IMR-90 (cell line): ENCODE measurements at regions not wholly inside any gene's neighbourhood (a gene's known extent, or its start where the extent isn't known, plus 50 kb on each side); places are given as distances from the start of the nearest gene placed in this dataset.

Experiments
- ATAC-seq: fragments of 200-7000 bp; cut with Tn5 transposase; 2 replicates; pipeline ENCODE4 v1.9.1; 2020; ENCODE audit warnings: low read depth, mild to moderate bottlenecking, moderate library complexity
- BruUV-seq: library from RNA; stranded (reverse); fragments of 400-500 nt; replicated peaks from 2 replicates; lab custom pipeline; 2021; lab: Mats Ljungman, UMichigan
- CTCF ChIA-PET: fragments of 300-600 bp; formaldehyde crosslinking; extraction: SDS; loops from one replicate; lab custom pipeline; 2021; ENCODE audit warnings: antibody characterized with exemption; lab: Yijun Ruan, JAX
- POLR2A ChIA-PET: fragments of 300-600 bp; sonication (Branson Sonifier 250); formaldehyde crosslinking; loops from one replicate; lab custom pipeline; 2022; ENCODE audit warnings: antibody characterized with exemption; ENCODE audit not compliant: unreplicated experiment; lab: Charles Lee
- DNase-seq: peaks from one replicate; pipeline ENCODE4 v3.0.0; 2013
- H2AFZ ChIP-seq: replicated peaks from 2 replicates; pipeline ENCODE3; 2013; ENCODE audit warnings: low read length, mild to moderate bottlenecking; ENCODE audit not compliant: poor library complexity
- H2AK5ac ChIP-seq: 2 replicates; pipeline ENCODE4 v1.6.1; 2013; ENCODE audit warnings: low read depth, low read length, inconsistent platforms
- H2AK9ac ChIP-seq: replicated peaks from 2 replicates; pipeline ENCODE3; 2013; ENCODE audit warnings: mild to moderate bottlenecking, low read depth, low read length, moderate library complexity; ENCODE audit not compliant: poor library complexity
- H2BK120ac ChIP-seq: 2 replicates; pipeline ENCODE4 v1.6.1; 2013; ENCODE audit warnings: low read depth, low read length, inconsistent platforms
- H2BK15ac ChIP-seq: 3 replicates; pipeline ENCODE4 v1.6.1; 2013; ENCODE audit warnings: low read depth, low read length, inconsistent platforms
- H2BK20ac ChIP-seq: 2 replicates; pipeline ENCODE4 v1.6.1; 2013; ENCODE audit warnings: low read depth, mild to moderate bottlenecking, inconsistent platforms, low read length, moderate library complexity
- H2BK5ac ChIP-seq: 2 replicates; pipeline ENCODE4 v1.6.1; 2013; ENCODE audit warnings: mild to moderate bottlenecking, low read depth, low read length, inconsistent platforms; ENCODE audit not compliant: poor library complexity, severe bottlenecking
- H3K14ac ChIP-seq: replicated peaks from 2 replicates; pipeline ENCODE4 v1.6.1; 2013; ENCODE audit warnings: low read depth, low read length, inconsistent platforms
- H3K18ac ChIP-seq: 2 replicates; pipeline ENCODE4 v1.6.1; 2013; ENCODE audit warnings: low read depth, low read length, control low read depth
- H3K23ac ChIP-seq: 2 replicates; pipeline ENCODE4 v1.6.1; 2013; ENCODE audit warnings: low read depth, low read length, inconsistent platforms
- H3K27ac ChIP-seq: 2 replicates; pipeline ENCODE4 v1.5.1; 2013; ENCODE audit warnings: mild to moderate bottlenecking, control low read depth, low read length; ENCODE audit not compliant: insufficient read depth
- H3K27me3 ChIP-seq: 2 replicates; pipeline ENCODE4 v1.6.1; 2013; ENCODE audit warnings: low read length; ENCODE audit not compliant: control insufficient read depth, insufficient read depth
- H3K36me3 ChIP-seq: 2 replicates; pipeline ENCODE4 v1.6.1; 2013; ENCODE audit warnings: low read length, mixed read lengths; ENCODE audit not compliant: control insufficient read depth, insufficient read depth
- H3K4ac ChIP-seq: 2 replicates; pipeline ENCODE4 v1.6.1; 2013; ENCODE audit warnings: low read depth, low read length, inconsistent platforms
- H3K4me1 ChIP-seq: 2 replicates; pipeline ENCODE4 v1.6.1; 2013; ENCODE audit warnings: low read length, mixed read lengths; ENCODE audit not compliant: control insufficient read depth, insufficient read depth
- H3K4me2 ChIP-seq: 2 replicates; pipeline ENCODE4 v1.6.1; 2013; ENCODE audit warnings: low read depth, mild to moderate bottlenecking, control low read depth, low read length, moderate library complexity
- H3K4me3 ChIP-seq: 2 replicates; pipeline ENCODE4 v1.5.1; 2013; ENCODE audit warnings: low read depth, mild to moderate bottlenecking, control low read depth, low read length, moderate library complexity; ENCODE audit not compliant: insufficient read depth
- H3K56ac ChIP-seq: 2 replicates; pipeline ENCODE4 v1.6.1; 2013; ENCODE audit warnings: low read length, inconsistent platforms; ENCODE audit not compliant: insufficient read depth; ENCODE audit errors: extremely low read depth
- H3K79me1 ChIP-seq, 2 experiments: 2 replicates each; pipeline ENCODE4 v1.6.1; 2013; ENCODE audit warnings: low read length in 2 of 2, inconsistent platforms in 1 of 2, low read depth in 1 of 2
- H3K9ac ChIP-seq: 2 replicates; pipeline ENCODE4 v1.6.1; 2013; ENCODE audit warnings: low read depth, low read length, control low read depth
- H3K9me1 ChIP-seq: 2 replicates; pipeline ENCODE4 v1.6.1; 2013; ENCODE audit warnings: low read length, inconsistent platforms; ENCODE audit not compliant: insufficient read depth
- H3K9me3 ChIP-seq: 2 replicates; pipeline ENCODE4 v1.6.1; 2013; ENCODE audit warnings: low read length; ENCODE audit not compliant: control insufficient read depth, insufficient read depth
- H4K20me1 ChIP-seq: 2 replicates; pipeline ENCODE4 v1.6.1; 2013; ENCODE audit warnings: low read length, inconsistent platforms; ENCODE audit not compliant: insufficient read depth
- H4K5ac ChIP-seq: 2 replicates; pipeline ENCODE4 v1.6.1; 2013; ENCODE audit warnings: mild to moderate bottlenecking, low read depth, low read length, control low read depth
- H4K8ac ChIP-seq, 2 experiments: 2 replicates each; pipeline ENCODE4 v1.6.1; 2013; ENCODE audit warnings: low read depth in 2 of 2, low read length in 2 of 2, control low read depth in 1 of 2, inconsistent platforms in 1 of 2
- H4K91ac ChIP-seq: 2 replicates; pipeline ENCODE4 v1.6.1; 2013; ENCODE audit warnings: low read depth, low read length, inconsistent platforms; ENCODE audit not compliant: insufficient read depth
- BHLHE40 ChIP-seq: fragments of 150-350 bp; IDR thresholded peaks from 2 replicates; pipeline ENCODE4 v1.6.1; 2016; ENCODE audit warnings: mild to moderate bottlenecking, low read depth, low read length
- CEBPB ChIP-seq: IDR thresholded peaks from 2 replicates; pipeline ENCODE4 v1.6.1; 2012; ENCODE audit warnings: low read depth, low read length, improper control_type of control experiment
- CTCF ChIP-seq: conservative IDR thresholded peaks from 2 replicates; pipeline ENCODE4 v1.5.1; 2012; ENCODE audit warnings: mild to moderate bottlenecking, low read depth, low read length, improper control_type of control experiment
- FOS ChIP-seq: fragments of 150-350 bp; IDR thresholded peaks from 2 replicates; pipeline ENCODE4 v1.6.1; 2016; ENCODE audit warnings: low read depth, low read length
- MAZ ChIP-seq: IDR thresholded peaks from 2 replicates; pipeline ENCODE4 v1.6.1; 2012; ENCODE audit warnings: low read depth, mild to moderate bottlenecking, low read length, improper control_type of control experiment, moderate library complexity, borderline replicate concordance
- MXI1 ChIP-seq: IDR thresholded peaks from 2 replicates; pipeline ENCODE4 v1.6.1; 2012; ENCODE audit warnings: low read depth, mild to moderate bottlenecking, low read length, moderate library complexity, borderline replicate concordance
- NFE2L2 ChIP-seq: fragments of 150-350 bp; IDR thresholded peaks from 2 replicates; pipeline ENCODE4 v1.6.1; 2016; ENCODE audit warnings: low read depth, mild to moderate bottlenecking, low read length
- POLR2A ChIP-seq: IDR thresholded peaks from 2 replicates; pipeline ENCODE4 v1.6.1; 2012; ENCODE audit warnings: mild to moderate bottlenecking, low read depth, low read length
- RCOR1 ChIP-seq: IDR thresholded peaks from 2 replicates; pipeline ENCODE4 v1.6.1; 2012; ENCODE audit warnings: mild to moderate bottlenecking, low read length, improper control_type of control experiment; ENCODE audit not compliant: insufficient replicate concordance
- RFX5 ChIP-seq: IDR thresholded peaks from 2 replicates; pipeline ENCODE4 v1.8.0; 2012; ENCODE audit warnings: low read depth, mild to moderate bottlenecking, low read length, moderate library complexity
- SMC3 ChIP-seq: fragments of 150-350 bp; IDR thresholded peaks from 2 replicates; pipeline ENCODE4 v1.6.1; 2016; ENCODE audit warnings: low read depth, mild to moderate bottlenecking, antibody characterized with exemption, low read length, moderate library complexity
- dilution Hi-C: fragments of 300-500 bp; cut with HindIII; formaldehyde crosslinking; loops from one replicate; pipeline ENCODE4 v1.14.3; 2018; ENCODE audit warnings: low sequenced_read_pairs; ENCODE audit not compliant: unreplicated experiment
- in situ Hi-C: fragments of 300-500 bp; cut with MboI; formaldehyde crosslinking; loops from 3 replicates; pipeline ENCODE4 v1.14.3; 2019; ENCODE audit warnings: low sequenced_read_pairs, inconsistent platforms, mixed read lengths
- intact Hi-C: fragments of 100-400 bp; cut with micrococcal nuclease; formaldehyde crosslinking; loops from 2 replicates; pipeline ENCODE4 v1.10.0; 2022
- TF ChIP-seq, protein P1 (sequence below): fragments of 150-350 bp; IDR thresholded peaks from 2 replicates; pipeline ENCODE4 v1.6.1; 2016; ENCODE audit warnings: low read depth, mild to moderate bottlenecking, low read length, moderate library complexity, borderline replicate concordance

DNA sequence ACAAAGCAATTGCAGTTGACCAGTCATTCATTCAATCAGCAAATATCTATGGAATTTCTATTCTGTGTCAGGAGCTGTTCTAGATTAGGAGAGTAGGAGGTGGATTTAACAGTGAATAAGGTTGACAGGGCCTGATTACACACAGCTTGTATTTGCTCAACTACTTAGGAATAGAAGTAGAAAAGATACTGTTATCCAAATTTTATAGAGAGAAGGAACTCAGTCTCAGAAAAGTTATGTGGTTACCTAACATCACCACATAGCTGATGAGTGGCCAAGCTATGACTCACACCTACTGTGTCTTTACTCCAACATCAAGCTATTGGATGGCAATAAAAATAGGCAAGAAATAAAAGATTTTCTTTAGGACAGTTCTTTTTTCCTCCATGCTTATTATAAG is 374.8 kb downstream of the RMST start:
- Histone ChIP-seq H3K27ac (no peak overlapping the region), H2BK15ac (no peak overlapping the region), H2BK120ac (no peak overlapping the region), H3K23ac (no peak overlapping the region), H3K9ac (no peak overlapping the region), H3K79me1 (no peaks in the 10 kb centered on the region), H3K4ac (no peak overlapping the region), H4K8ac (no peak overlapping the region), H3K9me3 (peaks cover 5% of the 10 kb centered on the region), H3K36me3 (no peaks in the 10 kb centered on the region), H2AFZ (no peak overlapping the region), H3K4me1 (no peaks in the 10 kb centered on the region), H3K14ac (no peak overlapping the region), H3K18ac (no peak overlapping the region), H3K4me3 (no peak overlapping the region), H2BK20ac (no peak overlapping the region), H3K27me3 (no peaks in the 10 kb centered on the region), H4K91ac (no peak overlapping the region), H2AK9ac (no peak overlapping the region), H2AK5ac (no peak overlapping the region), H3K9me1 (no peaks in the 10 kb centered on the region), H3K56ac (no peak overlapping the region), H3K4me2 (no peak overlapping the region), H4K20me1 (no peaks in the 10 kb centered on the region), H4K5ac (no peak overlapping the region), H2BK5ac (no peak overlapping the region)
- ChIA-PET POLR2A (no interaction called here), CTCF (no interaction called here)
- dilution Hi-C loops (no loop called here), in situ Hi-C loops (no loop called here), intact Hi-C loops (no loop called here)
- no peak for ATAC-seq
- no TSS peak for BruUV-seq
- no peak for DNase-seq
- TF ChIP-seq NFE2L2 (no peak), FOS (no peak), RCOR1 (no peak), MAZ (no peak), MXI1 (no peak), CTCF (no peak), RFX5 (no peak), POLR2A (no peak), SMC3 (no peak), BHLHE40 (no peak), CEBPB (no peak)
- TF ChIP-seq, protein P1, sequence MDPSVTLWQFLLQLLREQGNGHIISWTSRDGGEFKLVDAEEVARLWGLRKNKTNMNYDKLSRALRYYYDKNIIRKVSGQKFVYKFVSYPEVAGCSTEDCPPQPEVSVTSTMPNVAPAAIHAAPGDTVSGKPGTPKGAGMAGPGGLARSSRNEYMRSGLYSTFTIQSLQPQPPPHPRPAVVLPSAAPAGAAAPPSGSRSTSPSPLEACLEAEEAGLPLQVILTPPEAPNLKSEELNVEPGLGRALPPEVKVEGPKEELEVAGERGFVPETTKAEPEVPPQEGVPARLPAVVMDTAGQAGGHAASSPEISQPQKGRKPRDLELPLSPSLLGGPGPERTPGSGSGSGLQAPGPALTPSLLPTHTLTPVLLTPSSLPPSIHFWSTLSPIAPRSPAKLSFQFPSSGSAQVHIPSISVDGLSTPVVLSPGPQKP: no peak
